ENCODE measurements at regions not wholly inside any gene's neighbourhood (a gene's known extent, or its start where the extent isn't known, plus 50 kb on each side); places are given as distances from the start of the nearest gene placed in this dataset.

DNA sequence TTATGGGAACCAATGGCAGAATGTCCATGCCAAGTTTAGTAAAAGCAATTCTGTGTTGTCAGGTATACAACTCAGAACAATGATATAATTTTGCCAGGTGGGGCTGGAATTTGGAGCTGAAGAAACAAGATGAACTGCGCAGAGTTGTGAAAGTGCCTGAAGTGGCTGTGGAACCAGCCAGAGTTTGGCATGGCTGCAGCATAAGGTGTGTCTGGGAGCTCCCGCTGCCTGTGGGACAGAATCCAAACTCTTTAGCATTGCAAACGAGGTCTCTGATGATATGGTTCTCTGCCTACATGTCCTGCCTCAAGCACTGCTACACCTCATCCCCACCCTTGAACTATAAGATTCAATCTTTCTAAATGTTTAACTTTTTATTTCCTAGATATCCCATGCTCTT, 909.7 kb downstream of the EPHA4 start:
- H3K4me1 ChIP-seq (ENCODE audit: insufficient read depth) = no peaks in the 10 kb centered on the region
- H3K4me3 ChIP-seq (ENCODE audit: low read depth, low read length) = no peak overlapping the region
- DNase-seq (ENCODE audit: extremely low spot score) = no peak
- H3K27ac ChIP-seq (ENCODE audit: low read depth) = no peak overlapping the region
- no peaks in the 10 kb centered on the region for H3K36me3 ChIP-seq (ENCODE audit: insufficient read depth)
- WGBS = 86% methylated on average over 3 of the region's 3 CpGs

DNA sequence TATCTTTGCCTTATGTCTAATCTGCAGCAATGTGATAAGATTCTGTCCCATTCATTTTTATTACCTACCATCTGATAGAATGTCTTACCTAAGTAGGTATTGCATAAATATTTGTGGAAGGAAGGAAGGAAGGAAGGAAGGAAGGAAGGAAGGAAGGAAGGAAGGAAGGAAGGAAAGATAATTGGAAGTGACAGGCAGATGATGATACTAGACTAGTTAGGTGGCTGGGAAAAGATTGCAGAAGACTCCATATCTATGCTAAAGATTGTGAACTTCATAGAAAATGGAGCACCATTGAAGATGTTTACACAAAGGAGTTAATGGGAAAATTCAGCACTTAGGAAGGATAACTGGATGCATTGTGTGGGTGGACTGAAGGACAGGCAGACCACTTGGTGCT, 909.0 kb downstream of the EPHA4 start:
- no peak overlapping the region for H3K27ac ChIP-seq (ENCODE audit: low read depth)
- DNase-seq (ENCODE audit: extremely low spot score) = no peak
- H3K4me3 ChIP-seq (ENCODE audit: low read depth, low read length) = no peak overlapping the region
- H3K36me3 ChIP-seq (ENCODE audit: insufficient read depth) = no peaks in the 10 kb centered on the region
- no peaks in the 10 kb centered on the region for H3K4me1 ChIP-seq (ENCODE audit: insufficient read depth)

DNA sequence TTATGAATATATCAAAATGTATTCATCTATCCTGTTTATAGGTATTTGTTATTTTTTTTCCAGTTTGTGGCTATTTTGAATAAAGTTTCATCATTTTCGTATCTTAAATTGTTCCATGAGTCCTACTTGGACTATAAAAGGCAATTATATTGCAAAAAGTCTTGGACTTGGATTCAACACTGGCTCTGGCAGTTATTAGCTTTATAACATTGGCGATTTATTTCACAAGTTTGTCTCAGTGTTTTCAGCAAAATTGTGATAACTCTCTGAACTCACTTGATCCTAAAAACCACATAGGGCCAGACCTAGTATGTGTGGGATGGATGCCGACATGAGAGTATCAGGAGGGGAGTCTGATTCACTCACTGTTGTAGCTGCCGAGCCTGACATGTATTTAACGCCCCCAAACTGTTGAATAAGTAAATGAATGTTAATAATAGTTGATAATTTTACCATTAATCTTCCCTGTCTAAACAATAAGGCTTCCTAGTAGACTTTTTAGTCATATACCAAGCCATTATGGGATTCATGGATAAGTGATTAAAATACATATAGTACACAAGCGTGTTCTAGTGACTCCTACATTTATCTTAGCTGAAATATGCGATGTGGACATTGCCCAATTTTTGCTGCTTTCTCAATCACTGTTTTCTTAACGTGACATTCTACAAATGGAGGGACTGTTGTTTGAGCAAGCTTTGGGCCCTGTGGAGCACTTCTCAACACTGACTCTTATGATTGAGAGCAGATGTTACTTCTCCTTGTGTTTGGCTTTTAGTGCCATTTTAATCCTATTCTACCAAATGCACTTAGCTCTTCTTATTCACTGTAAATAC, 907.6 kb downstream of the EPHA4 start:
- WGBS = 69% methylated on average over 8 of the region's 8 CpGs
- H3K4me3 ChIP-seq (ENCODE audit: low read depth, low read length) = no peak overlapping the region
- no peak for DNase-seq (ENCODE audit: extremely low spot score)
- no peak overlapping the region for H3K27ac ChIP-seq (ENCODE audit: low read depth)
- no peaks in the 10 kb centered on the region for H3K36me3 ChIP-seq (ENCODE audit: insufficient read depth)
- no peaks in the 10 kb centered on the region for H3K4me1 ChIP-seq (ENCODE audit: insufficient read depth)

DNA sequence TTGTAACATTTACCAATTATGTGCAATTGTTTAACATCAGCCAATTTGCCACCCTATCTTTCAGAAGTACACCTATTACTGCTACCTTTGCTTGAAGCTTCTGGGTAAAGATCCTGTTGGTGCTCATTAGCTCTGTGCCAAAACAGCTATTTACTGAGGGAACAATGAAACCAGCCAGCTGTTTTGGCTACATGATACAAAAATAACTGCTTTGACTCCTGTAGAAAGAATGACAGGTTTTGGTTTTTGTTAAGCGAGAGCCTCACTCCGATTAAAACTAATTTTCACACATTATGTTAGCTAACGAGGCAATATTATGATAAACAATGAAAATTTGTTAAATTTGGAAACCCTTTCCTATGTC, 907.0 kb downstream of the EPHA4 start:
- no peaks in the 10 kb centered on the region for H3K36me3 ChIP-seq (ENCODE audit: insufficient read depth)

DNA sequence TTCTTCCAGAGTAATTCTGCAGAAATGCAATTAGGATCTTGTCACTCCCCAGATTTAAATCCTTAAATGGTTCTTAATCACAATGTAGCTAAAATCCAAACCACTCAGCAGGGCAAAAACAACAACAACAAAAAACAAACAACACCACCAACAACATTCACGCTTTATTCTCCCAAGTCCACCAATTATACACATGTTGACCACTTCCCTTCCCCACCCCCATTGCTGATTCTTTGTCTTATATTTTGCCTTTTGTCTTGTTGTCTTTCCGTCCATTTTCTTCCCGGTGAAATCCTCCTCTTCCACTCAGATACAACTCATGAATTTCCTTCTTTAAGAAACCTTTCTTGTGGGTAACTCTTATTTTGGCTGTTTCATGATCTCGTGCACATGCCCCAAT, 902.8 kb downstream of the EPHA4 start:
- DNase-seq (ENCODE audit: extremely low spot score) = no peak
- Histone ChIP-seq H3K4me3 (ENCODE audit: low read depth, low read length) (no peak overlapping the region), H3K27ac (ENCODE audit: low read depth) (no peak overlapping the region), H3K36me3 (ENCODE audit: insufficient read depth) (no peaks in the 10 kb centered on the region), H3K4me1 (ENCODE audit: insufficient read depth) (no peaks in the 10 kb centered on the region)
- WGBS = 72% methylated on average over 4 of the region's 4 CpGs

More for the DNA sequence above, 907.0 kb downstream of the EPHA4 start:
- no peak for DNase-seq (ENCODE audit: extremely low spot score)
- H3K4me3 ChIP-seq (ENCODE audit: low read depth, low read length) = no peak overlapping the region
- no peak overlapping the region for H3K27ac ChIP-seq (ENCODE audit: low read depth)
- no peaks in the 10 kb centered on the region for H3K4me1 ChIP-seq (ENCODE audit: insufficient read depth)
- WGBS = 91% methylated on average over 3 of the region's 3 CpGs

DNA sequence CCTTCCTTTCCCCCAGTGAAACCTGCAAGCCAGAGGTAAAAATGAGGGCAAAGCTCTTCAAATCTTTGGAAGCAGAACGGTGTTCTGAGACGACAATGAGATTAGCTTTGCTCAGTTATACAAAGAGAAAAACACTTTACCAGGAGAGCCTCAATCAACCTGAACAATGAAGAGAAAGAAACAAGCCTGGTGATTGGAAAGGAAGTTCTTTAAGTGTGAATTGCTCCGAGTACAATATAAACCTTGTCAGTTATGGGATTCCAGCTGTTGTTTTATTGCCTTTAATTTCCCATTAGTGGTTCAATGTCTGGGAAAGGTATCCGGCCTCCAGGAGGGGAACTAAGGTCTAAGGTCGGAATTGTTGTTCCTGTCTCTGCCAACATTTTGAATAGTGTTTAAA, 901.6 kb downstream of the EPHA4 start:
- WGBS = 43% methylated on average over 5 of the region's 5 CpGs
- Histone ChIP-seq H3K4me1 (ENCODE audit: insufficient read depth) (no peaks in the 10 kb centered on the region), H3K36me3 (ENCODE audit: insufficient read depth) (no peaks in the 10 kb centered on the region), H3K27ac (ENCODE audit: low read depth) (no peak overlapping the region), H3K4me3 (ENCODE audit: low read depth, low read length) (no peak overlapping the region)
- DNase-seq (ENCODE audit: extremely low spot score) = no peak

DNA sequence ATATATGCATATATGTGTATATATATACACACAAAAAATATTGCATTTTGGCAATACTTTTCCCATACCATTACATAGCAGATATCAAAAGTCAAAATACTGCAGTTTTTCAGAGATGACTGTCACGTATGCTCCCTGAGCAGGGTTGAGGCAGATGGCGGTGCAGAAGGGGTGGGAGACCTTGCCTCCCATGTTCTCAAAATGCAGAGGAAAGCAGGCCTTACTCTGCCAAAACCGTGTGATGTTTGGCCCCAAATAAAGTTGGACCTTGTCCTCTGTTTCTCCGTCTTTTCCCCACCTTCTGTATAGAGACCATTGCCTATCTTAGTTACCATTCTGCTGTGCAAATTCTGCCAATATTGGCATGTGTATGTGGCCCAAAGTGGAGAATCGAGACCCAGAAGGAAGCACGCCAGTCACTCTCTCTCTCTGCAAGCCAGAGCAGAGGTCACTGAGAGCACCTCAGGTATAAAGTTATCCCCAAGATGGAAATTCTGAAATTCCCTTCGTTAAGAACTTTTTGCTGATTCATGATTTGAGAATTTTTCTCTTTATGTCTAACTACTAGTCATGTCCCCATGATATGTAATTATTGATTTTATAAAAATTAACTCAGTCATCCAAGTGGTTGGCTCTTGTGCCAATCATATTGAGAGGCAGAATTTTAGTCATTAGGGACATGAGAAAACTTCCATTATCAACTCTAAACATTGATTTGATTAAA, 898.8 kb downstream of the EPHA4 start:
- no peak for DNase-seq (ENCODE audit: extremely low spot score)
- no peaks in the 10 kb centered on the region for H3K4me1 ChIP-seq (ENCODE audit: insufficient read depth)
- 92% methylated on average over 7 of the region's 7 CpGs for WGBS
- H3K36me3 ChIP-seq (ENCODE audit: insufficient read depth) = no peaks in the 10 kb centered on the region
- H3K4me3 ChIP-seq (ENCODE audit: low read depth, low read length) = no peak overlapping the region
- H3K27ac ChIP-seq (ENCODE audit: low read depth) = no peak overlapping the region

DNA sequence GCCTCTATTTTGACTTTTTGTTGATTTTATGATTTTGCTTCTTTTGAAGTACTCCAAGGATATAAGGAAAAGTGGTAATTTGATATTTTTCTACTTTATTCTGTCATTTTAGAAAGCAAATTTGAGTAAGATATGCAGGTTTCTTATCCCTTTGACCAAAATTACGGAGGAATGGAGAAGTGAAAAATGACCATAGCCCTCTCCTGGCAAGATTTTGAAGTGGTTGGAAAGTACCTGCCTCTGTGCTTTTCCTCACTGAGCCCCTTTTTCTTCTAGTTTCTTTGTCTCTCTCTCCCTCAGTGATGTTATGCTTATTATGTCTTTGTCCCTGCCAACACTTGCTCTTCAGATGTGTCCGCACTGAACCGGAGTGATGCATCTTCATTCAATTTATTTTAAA, 898.1 kb downstream of the EPHA4 start:
- Histone ChIP-seq H3K4me3 (ENCODE audit: low read depth, low read length) (no peak overlapping the region), H3K27ac (ENCODE audit: low read depth) (no peak overlapping the region), H3K4me1 (ENCODE audit: insufficient read depth) (no peaks in the 10 kb centered on the region), H3K36me3 (ENCODE audit: insufficient read depth) (no peaks in the 10 kb centered on the region)
- DNase-seq (ENCODE audit: extremely low spot score) = no peak
- WGBS = 96% methylated on average over 3 of the region's 3 CpGs

DNA sequence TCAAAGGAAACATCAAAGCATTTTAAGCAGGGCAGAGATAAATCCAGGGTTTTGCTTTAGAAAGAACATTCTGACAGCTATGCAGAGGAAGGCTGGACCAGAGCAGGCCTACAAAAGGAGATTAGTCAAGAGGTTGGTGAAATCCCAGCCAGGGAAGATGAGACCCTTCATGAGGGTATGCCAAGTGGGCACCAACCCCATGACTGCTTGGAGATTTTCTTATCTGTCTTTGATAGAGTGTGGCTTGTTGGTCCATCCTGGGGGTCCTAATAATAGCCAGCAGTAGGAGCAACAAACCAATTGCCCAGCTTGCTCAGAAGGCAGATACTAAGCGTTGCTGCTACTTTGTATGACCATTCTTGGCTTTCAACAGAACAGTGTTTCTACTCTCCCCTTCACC, 895.4 kb downstream of the EPHA4 start:
- Histone ChIP-seq H3K4me1 (ENCODE audit: insufficient read depth) (no peaks in the 10 kb centered on the region), H3K4me3 (ENCODE audit: low read depth, low read length) (no peak overlapping the region), H3K27ac (ENCODE audit: low read depth) (no peak overlapping the region), H3K36me3 (ENCODE audit: insufficient read depth) (no peaks in the 10 kb centered on the region)
- WGBS = 94% methylated on average over 1 of the region's 1 CpG
- no peak for DNase-seq (ENCODE audit: extremely low spot score)

DNA sequence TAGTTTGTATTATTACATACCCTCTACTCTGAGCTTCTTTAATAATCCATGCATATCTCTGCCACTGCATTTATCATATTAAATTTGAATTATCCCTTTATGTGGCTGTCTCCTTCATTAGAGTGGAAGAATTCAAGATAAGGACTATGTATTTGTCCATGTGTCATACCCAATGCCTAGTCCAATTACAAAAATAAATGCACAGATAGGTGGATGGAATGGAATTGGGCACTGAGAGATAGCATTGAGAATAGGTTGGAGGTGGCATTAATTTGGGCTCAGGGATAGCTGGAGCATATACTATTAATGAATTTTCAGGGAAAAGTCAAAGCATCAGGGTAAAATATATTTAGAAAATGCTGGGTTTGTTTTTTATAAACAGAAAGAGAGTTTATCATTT, 893.2 kb downstream of the EPHA4 start:
- DNase-seq (ENCODE audit: extremely low spot score) = no peak
- H3K27ac ChIP-seq (ENCODE audit: low read depth) = no peak overlapping the region
- no peaks in the 10 kb centered on the region for H3K4me1 ChIP-seq (ENCODE audit: insufficient read depth)
- no peak overlapping the region for H3K4me3 ChIP-seq (ENCODE audit: low read depth, low read length)
- H3K36me3 ChIP-seq (ENCODE audit: insufficient read depth) = no peaks in the 10 kb centered on the region

DNA sequence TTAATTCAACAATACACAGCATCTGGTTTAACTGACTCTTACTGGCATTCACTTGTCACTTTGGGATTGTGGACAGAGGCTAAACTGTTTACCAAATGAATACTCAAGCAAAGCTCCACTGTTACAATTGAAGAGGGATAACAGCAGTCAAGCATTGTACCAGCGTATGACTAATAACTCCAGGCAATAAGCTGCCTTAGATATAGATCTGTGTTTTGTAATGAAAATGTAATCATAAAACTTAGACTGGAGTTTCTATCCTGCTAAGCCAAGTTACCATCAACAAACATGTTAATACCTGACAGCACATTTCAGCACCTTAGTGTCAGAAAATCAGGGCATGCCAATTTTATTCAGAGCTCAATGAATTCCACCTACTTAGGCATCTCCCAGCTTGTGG, 889.5 kb downstream of the EPHA4 start:
- no peak overlapping the region for H3K27ac ChIP-seq (ENCODE audit: low read depth)
- no peak overlapping the region for H3K4me3 ChIP-seq (ENCODE audit: low read depth, low read length)
- no peaks in the 10 kb centered on the region for H3K36me3 ChIP-seq (ENCODE audit: insufficient read depth)
- H3K4me1 ChIP-seq (ENCODE audit: insufficient read depth) = no peaks in the 10 kb centered on the region
- 48% methylated on average over 1 of the region's 1 CpG for WGBS
- no peak for DNase-seq (ENCODE audit: extremely low spot score)

DNA sequence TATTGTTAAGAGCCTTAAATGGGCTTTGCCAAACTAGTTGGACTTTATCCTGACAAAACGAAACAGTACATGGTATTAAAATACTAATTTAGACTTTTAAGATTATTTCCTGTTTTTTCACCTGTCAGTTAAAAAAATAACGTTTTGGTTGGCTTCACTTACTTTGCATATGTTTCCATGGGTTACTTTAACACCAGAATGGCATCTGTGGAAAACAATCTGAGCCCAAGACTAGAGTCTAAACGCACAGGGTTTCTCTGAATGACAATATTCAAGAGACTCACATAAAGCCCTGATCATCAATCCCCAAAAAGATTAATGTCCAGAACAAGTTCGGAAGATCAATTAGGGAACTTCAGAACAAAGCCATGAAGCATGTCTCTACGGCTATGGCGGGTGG, 888.0 kb downstream of the EPHA4 start:
- Histone ChIP-seq H3K36me3 (ENCODE audit: insufficient read depth) (no peaks in the 10 kb centered on the region), H3K4me3 (ENCODE audit: low read depth, low read length) (no peak overlapping the region), H3K27ac (ENCODE audit: low read depth) (no peak overlapping the region), H3K4me1 (ENCODE audit: insufficient read depth) (no peaks in the 10 kb centered on the region)
- no peak for DNase-seq (ENCODE audit: extremely low spot score)
- WGBS = 84% methylated on average over 6 of the region's 6 CpGs

DNA sequence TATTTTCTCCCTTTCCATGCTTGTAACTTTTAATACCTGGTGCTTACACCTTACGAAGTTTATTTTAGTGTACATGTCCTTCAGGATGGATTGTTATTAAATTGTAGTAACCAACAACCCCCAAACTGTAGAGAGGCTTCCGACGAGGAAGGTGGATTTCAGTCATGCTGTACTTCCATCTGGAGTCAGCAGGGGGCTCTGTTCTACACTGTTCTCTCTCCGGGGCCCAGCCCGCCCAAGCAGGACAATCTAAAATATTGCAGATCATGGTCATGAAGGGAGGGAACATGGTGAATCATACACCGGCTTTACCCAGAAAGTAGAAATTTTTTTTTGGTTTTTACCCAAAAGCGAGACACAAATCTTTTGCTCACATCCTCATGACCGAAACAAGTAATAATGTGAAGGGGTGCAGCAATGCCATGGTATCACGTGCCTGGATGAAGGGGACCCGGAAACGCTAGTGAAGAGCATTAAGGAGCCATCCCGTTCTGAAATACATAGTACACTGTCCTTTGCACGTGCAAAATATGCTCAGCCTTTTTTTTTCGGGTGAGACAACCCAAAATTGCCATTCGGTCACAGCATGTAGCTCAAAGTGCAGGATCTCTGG, 884.8 kb downstream of the EPHA4 start:
- Histone ChIP-seq H3K36me3 (ENCODE audit: insufficient read depth) (no peaks in the 10 kb centered on the region), H3K27ac (ENCODE audit: low read depth) (no peak overlapping the region), H3K4me1 (ENCODE audit: insufficient read depth) (no peaks in the 10 kb centered on the region), H3K4me3 (ENCODE audit: low read depth, low read length) (no peak overlapping the region)
- no peak for DNase-seq (ENCODE audit: extremely low spot score)
- WGBS = 57% methylated on average over 15 of the region's 15 CpGs
